DMS79 treated with DMSO at 0.1 percent for 48 hours (cell line): ENCODE measurements at regions not wholly inside any gene's neighbourhood (a gene's known extent, or its start where the extent isn't known, plus 50 kb on each side); places are given as distances from the start of the nearest gene placed in this dataset.
"Not testable (repeated sequence)": the region's sequence is repeated elsewhere in the genome, so short reads cannot be mapped to it uniquely, and the experiment has no call there.

Source experiments
- DNase-seq: peaks from one replicate; lab custom pipeline; 2025; lab: John Stamatoyannopoulos, UW

GRCh38 chr4:127229855-127230608 lies 402.7 kb upstream of the INTU start:
- no peak for DNase-seq

- no peak for DNase-seq
These were observed 395.9 kb upstream of the INTU start for GRCh38 chr4:127236889-127237288.

- no peak for DNase-seq
These were observed 395.2 kb upstream of the INTU start for GRCh38 chr4:127237581-127237980.

- no peak for DNase-seq
These were observed 393.7 kb upstream of the INTU start for GRCh38 chr4:127238956-127239475.

- DNase-seq = no peak
These were observed 392.6 kb upstream of the INTU start for GRCh38 chr4:127239902-127240763.

- DNase-seq = no peak
These were observed 392.0 kb upstream of the INTU start for GRCh38 chr4:127240764-127241105.

- no peak for DNase-seq
These were observed 388.2 kb upstream of the INTU start for GRCh38 chr4:127244515-127244914.

- no peak for DNase-seq
These were observed 385.5 kb upstream of the INTU start for GRCh38 chr4:127246963-127247952.

- DNase-seq = no peak
These were observed 383.5 kb upstream of the INTU start for GRCh38 chr4:127249066-127249766.

GRCh38 chr4:127249767-127250108 lies 383.0 kb upstream of the INTU start:
- no peak for DNase-seq

GRCh38 chr4:127250577-127250976 lies 382.2 kb upstream of the INTU start:
- DNase-seq = no peak

GRCh38 chr4:127251423-127251822 lies 381.3 kb upstream of the INTU start:
- no peak for DNase-seq

- DNase-seq = no peak
These were observed 376.3 kb upstream of the INTU start for GRCh38 chr4:127256500-127256899.

- DNase-seq = no peak
These were observed 371.3 kb upstream of the INTU start for GRCh38 chr4:127261476-127261875.

- no peak for DNase-seq
These were observed 364.4 kb upstream of the INTU start for GRCh38 chr4:127268367-127268766.

GRCh38 chr4:127277023-127277422 lies 355.7 kb upstream of the INTU start:
- not testable (repeated sequence) for DNase-seq

GRCh38 chr4:127284236-127284635 lies 348.5 kb upstream of the INTU start:
- no peak for DNase-seq

- no peak for DNase-seq
These were observed 341.4 kb upstream of the INTU start for GRCh38 chr4:127291316-127291715.

- no peak for DNase-seq
These were observed 339.3 kb upstream of the INTU start for GRCh38 chr4:127293496-127293895.

GRCh38 chr4:127304356-127304755 lies 328.4 kb upstream of the INTU start:
- no peak for DNase-seq

- no peak for DNase-seq
These were observed 324.8 kb upstream of the INTU start for GRCh38 chr4:127307996-127308395.
